ENCODE measurements at regions not wholly inside any gene's neighbourhood (a gene's known extent, or its start where the extent isn't known, plus 50 kb on each side); places are given as distances from the start of the nearest gene placed in this dataset.

- DNase-seq (ENCODE audit: low read depth in 2 of 2) = no peak
Measured at GRCh38 chr11:8340296-8340695, 76.6 kb upstream of the LMO1 start.

GRCh38 chr11:8339592-8340022, 75.9 kb upstream of the LMO1 start:
- no peak for DNase-seq (ENCODE audit: low read depth in 2 of 2)

GRCh38 chr11:8338138-8338537, 74.5 kb upstream of the LMO1 start:
- DNase-seq (ENCODE audit: low read depth in 2 of 2) = no peak

- no peak for DNase-seq (ENCODE audit: low read depth in 2 of 2)
Measured at GRCh38 chr11:8337130-8337795, 73.6 kb upstream of the LMO1 start.

GRCh38 chr11:8336356-8337129, 72.9 kb upstream of the LMO1 start:
- no peak for DNase-seq (ENCODE audit: low read depth in 2 of 2)

GRCh38 chr11:8335683-8336082, 72.0 kb upstream of the LMO1 start:
- no peak for DNase-seq (ENCODE audit: low read depth in 2 of 2)

- DNase-seq (ENCODE audit: low read depth in 2 of 2) = no peak
Measured at GRCh38 chr11:8335186-8335585, 71.5 kb upstream of the LMO1 start.

GRCh38 chr11:8333811-8334401, 70.2 kb upstream of the LMO1 start:
- no peak for DNase-seq (ENCODE audit: low read depth in 2 of 2)

- no peak for DNase-seq (ENCODE audit: low read depth in 2 of 2)
Measured at GRCh38 chr11:8333376-8333775, 69.7 kb upstream of the LMO1 start.

GRCh38 chr11:8332891-8333290, 69.2 kb upstream of the LMO1 start:
- no peak for DNase-seq (ENCODE audit: low read depth in 2 of 2)

- DNase-seq (ENCODE audit: low read depth in 2 of 2) = no peak
Measured at GRCh38 chr11:8332196-8332595, 68.5 kb upstream of the LMO1 start.

- no peak for DNase-seq (ENCODE audit: low read depth in 2 of 2)
Measured at GRCh38 chr11:8331767-8332166, 68.1 kb upstream of the LMO1 start.

GRCh38 chr11:8330896-8331295, 67.2 kb upstream of the LMO1 start:
- no peak for DNase-seq (ENCODE audit: low read depth in 2 of 2)

- no peak for DNase-seq (ENCODE audit: low read depth in 2 of 2)
Measured at GRCh38 chr11:8330404-8330803, 66.7 kb upstream of the LMO1 start.

GRCh38 chr11:8329847-8330361, 66.2 kb upstream of the LMO1 start:
- DNase-seq (ENCODE audit: low read depth in 2 of 2) = no peak

GRCh38 chr11:8329336-8329735, 65.7 kb upstream of the LMO1 start:
- DNase-seq (ENCODE audit: low read depth in 2 of 2) = no peak

- peak in 1 of 2 donors; percentile 12 for DNase-seq (ENCODE audit: low read depth in 2 of 2)
Measured at GRCh38 chr11:8328848-8329330, 65.2 kb upstream of the LMO1 start.

- DNase-seq (ENCODE audit: low read depth in 2 of 2) = no peak
Measured at GRCh38 chr11:8328231-8328794, 64.6 kb upstream of the LMO1 start.

GRCh38 chr11:8327761-8328192, 64.1 kb upstream of the LMO1 start:
- no peak for DNase-seq (ENCODE audit: low read depth in 2 of 2)

- no peak for DNase-seq (ENCODE audit: low read depth in 2 of 2)
Measured at GRCh38 chr11:8326337-8326736, 62.7 kb upstream of the LMO1 start.

- no peak for DNase-seq (ENCODE audit: low read depth in 2 of 2)
Measured at GRCh38 chr11:8325591-8326304, 62.1 kb upstream of the LMO1 start.
